ENCODE measurements at regions not wholly inside any gene's neighbourhood (a gene's known extent, or its start where the extent isn't known, plus 50 kb on each side); places are given as distances from the start of the nearest gene placed in this dataset.
"Not testable (repeated sequence)": the region's sequence is repeated elsewhere in the genome, so short reads cannot be mapped to it uniquely, and the experiment has no call there.

GRCh38 chr6:120279466-120280167 lies 930.1 kb upstream of the MAN1A1 start:
- DNase-seq: no peak
- H3K27ac ChIP-seq: no peak overlapping the region
- H3K4me3 ChIP-seq: no peak overlapping the region
- no peaks in the 10 kb centered on the region for H3K27me3 ChIP-seq
- TF ChIP-seq CTCF (IDR thresholded peaks at IDR 0.05): no peak
- TF ChIP-seq POLR2A (IDR thresholded peaks at IDR 0.05): no peak
- H3K4me1 ChIP-seq: no peaks in the 10 kb centered on the region
- H3K9me3 ChIP-seq: no peaks in the 10 kb centered on the region
- intact Hi-C loops (cut with DNase I; ENCODE audit: low total_unique reads): no loop called here
- H3K36me3 ChIP-seq: no peaks in the 10 kb centered on the region

GRCh38 chr6:120278689-120279396 lies 929.3 kb upstream of the MAN1A1 start:
- H3K27me3 ChIP-seq: no peaks in the 10 kb centered on the region
- H3K4me1 ChIP-seq: no peaks in the 10 kb centered on the region
- no peaks in the 10 kb centered on the region for H3K9me3 ChIP-seq
- H3K36me3 ChIP-seq: no peaks in the 10 kb centered on the region
- DNase-seq: no peak
- no peak overlapping the region for H3K4me3 ChIP-seq
- no peak overlapping the region for H3K27ac ChIP-seq
- TF ChIP-seq POLR2A (IDR thresholded peaks at IDR 0.05) (no peak), CTCF (IDR thresholded peaks at IDR 0.05) (no peak)
- intact Hi-C loops (cut with DNase I; ENCODE audit: low total_unique reads): no loop called here

GRCh38 chr6:120274547-120274946 lies 925.0 kb upstream of the MAN1A1 start:
- Histone ChIP-seq H3K4me1 (no peaks in the 10 kb centered on the region), H3K4me3 (no peak overlapping the region), H3K36me3 (no peaks in the 10 kb centered on the region), H3K27me3 (no peaks in the 10 kb centered on the region), H3K27ac (no peak overlapping the region), H3K9me3 (no peaks in the 10 kb centered on the region)
- intact Hi-C loops (cut with DNase I; ENCODE audit: low total_unique reads): no loop called here
- DNase-seq: no peak
- TF ChIP-seq CTCF (IDR thresholded peaks at IDR 0.05) (no peak), POLR2A (IDR thresholded peaks at IDR 0.05) (no peak)

GRCh38 chr6:120273411-120273810 lies 923.9 kb upstream of the MAN1A1 start:
- no peak for DNase-seq
- no peak overlapping the region for H3K27ac ChIP-seq
- no peaks in the 10 kb centered on the region for H3K36me3 ChIP-seq
- H3K27me3 ChIP-seq: no peaks in the 10 kb centered on the region
- intact Hi-C loops (cut with DNase I; ENCODE audit: low total_unique reads): no loop called here
- H3K9me3 ChIP-seq: no peaks in the 10 kb centered on the region
- no peaks in the 10 kb centered on the region for H3K4me1 ChIP-seq
- H3K4me3 ChIP-seq: no peak overlapping the region
- TF ChIP-seq POLR2A (IDR thresholded peaks at IDR 0.05): no peak
- TF ChIP-seq CTCF (IDR thresholded peaks at IDR 0.05): no peak

GRCh38 chr6:120272038-120272437 lies 922.5 kb upstream of the MAN1A1 start:
- intact Hi-C loops (cut with DNase I; ENCODE audit: low total_unique reads): no loop called here
- Histone ChIP-seq H3K4me1 (no peaks in the 10 kb centered on the region), H3K4me3 (no peak overlapping the region), H3K9me3 (no peaks in the 10 kb centered on the region), H3K27ac (no peak overlapping the region), H3K27me3 (no peaks in the 10 kb centered on the region), H3K36me3 (no peaks in the 10 kb centered on the region)
- TF ChIP-seq CTCF (IDR thresholded peaks at IDR 0.05): no peak
- TF ChIP-seq POLR2A (IDR thresholded peaks at IDR 0.05): no peak
- no peak for DNase-seq

GRCh38 chr6:120268256-120268655 lies 918.7 kb upstream of the MAN1A1 start:
- H3K27ac ChIP-seq; H3K4me1 ChIP-seq; H3K4me3 ChIP-seq; H3K36me3 ChIP-seq; H3K9me3 ChIP-seq; H3K27me3 ChIP-seq; intact Hi-C loops (cut with DNase I; ENCODE audit: low total_unique reads); DNase-seq: not testable (repeated sequence)

Measured in uterus (tissue), 3 donors.